ENCODE measurements at regions not wholly inside any gene's neighbourhood (a gene's known extent, or its start where the extent isn't known, plus 50 kb on each side); places are given as distances from the start of the nearest gene placed in this dataset.
A peak's percentile ranks its signal among the peaks of the same experiment; 100 is the strongest.

DNA sequence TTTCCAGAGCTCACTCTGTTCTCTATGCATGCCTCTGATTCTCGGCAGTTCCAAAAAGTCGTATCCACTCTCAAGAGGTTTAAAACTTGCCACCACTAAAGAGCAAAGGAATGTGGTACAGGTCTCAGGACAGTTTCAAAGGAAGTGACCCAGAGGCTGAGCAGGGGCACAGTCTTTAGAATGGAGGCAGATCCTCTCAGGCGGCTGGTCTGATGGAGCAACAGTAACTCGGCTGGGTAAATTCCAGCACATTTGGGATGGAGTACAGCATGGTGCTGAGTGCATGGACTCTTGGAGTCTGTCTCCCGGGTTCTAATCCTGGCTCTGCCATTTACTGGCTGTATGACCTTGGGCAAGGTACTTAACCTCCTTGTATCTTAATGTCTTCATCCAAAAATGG, 88.1 kb upstream of the BACH2 start:
- H2AFZ ChIP-seq (ENCODE audit: low read length) = peak overlapping the region; percentile 23; the same call in 1 of the 2 replicates
- H3F3A ChIP-seq (ENCODE audit: low read depth) = no peaks in the 10 kb centered on the region
- H3K4me2 ChIP-seq (ENCODE audit: low read depth, low read length, poor library complexity, severe bottlenecking) = peak overlapping the region; percentile 50
- H3K79me2 ChIP-seq (ENCODE audit: insufficient read depth, low read length) = no peaks in the 10 kb centered on the region
- no peak overlapping the region for H3K4me3 ChIP-seq (ENCODE audit: low read length, poor library complexity, severe bottlenecking)
- no peaks in the 10 kb centered on the region for H3K9me3 ChIP-seq (ENCODE audit: insufficient read depth, low read depth, low read length)
- H3K36me3 ChIP-seq (ENCODE audit: insufficient read depth, low read length) = no peaks in the 10 kb centered on the region
- H3K9ac ChIP-seq (ENCODE audit: low read depth, low read length, poor library complexity, severe bottlenecking) = peak overlapping the region; percentile 15
- no peaks in the 10 kb centered on the region for H3K9me2 ChIP-seq (replicated peaks; ENCODE audit: low read depth, low read length)
- H4K20me1 ChIP-seq (ENCODE audit: insufficient read depth, low read length, poor library complexity, severe bottlenecking) = no peaks in the 10 kb centered on the region
- no peaks in the 10 kb centered on the region for H3K27me3 ChIP-seq (ENCODE audit: insufficient read depth, low read length, poor library complexity, severe bottlenecking)
- TF ChIP-seq, protein P1, sequence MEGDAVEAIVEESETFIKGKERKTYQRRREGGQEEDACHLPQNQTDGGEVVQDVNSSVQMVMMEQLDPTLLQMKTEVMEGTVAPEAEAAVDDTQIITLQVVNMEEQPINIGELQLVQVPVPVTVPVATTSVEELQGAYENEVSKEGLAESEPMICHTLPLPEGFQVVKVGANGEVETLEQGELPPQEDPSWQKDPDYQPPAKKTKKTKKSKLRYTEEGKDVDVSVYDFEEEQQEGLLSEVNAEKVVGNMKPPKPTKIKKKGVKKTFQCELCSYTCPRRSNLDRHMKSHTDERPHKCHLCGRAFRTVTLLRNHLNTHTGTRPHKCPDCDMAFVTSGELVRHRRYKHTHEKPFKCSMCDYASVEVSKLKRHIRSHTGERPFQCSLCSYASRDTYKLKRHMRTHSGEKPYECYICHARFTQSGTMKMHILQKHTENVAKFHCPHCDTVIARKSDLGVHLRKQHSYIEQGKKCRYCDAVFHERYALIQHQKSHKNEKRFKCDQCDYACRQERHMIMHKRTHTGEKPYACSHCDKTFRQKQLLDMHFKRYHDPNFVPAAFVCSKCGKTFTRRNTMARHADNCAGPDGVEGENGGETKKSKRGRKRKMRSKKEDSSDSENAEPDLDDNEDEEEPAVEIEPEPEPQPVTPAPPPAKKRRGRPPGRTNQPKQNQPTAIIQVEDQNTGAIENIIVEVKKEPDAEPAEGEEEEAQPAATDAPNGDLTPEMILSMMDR (conservative IDR thresholded peaks at IDR 0.05; ENCODE audit: low read length) = no peak
- TF ChIP-seq EZH2phosphoT487 (IDR thresholded peaks at IDR 0.05; ENCODE audit: borderline replicate concordance) = no peak
- H3K4me1 ChIP-seq (ENCODE audit: insufficient read depth, low read length, poor library complexity, severe bottlenecking) = peaks cover 50% of the 10 kb centered on the region

- Histone ChIP-seq H2AFZ (ENCODE audit: low read length) (peak overlapping the region; percentile 49; the same call in 1 of the 2 replicates), H3K4me2 (ENCODE audit: low read depth, low read length, poor library complexity, severe bottlenecking) (peak overlapping the region; percentile 48), H3K9ac (ENCODE audit: low read depth, low read length, poor library complexity, severe bottlenecking) (peak overlapping the region; percentile 38), H3F3A (ENCODE audit: low read depth) (no peaks in the 10 kb centered on the region), H3K9me3 (ENCODE audit: insufficient read depth, low read depth, low read length) (no peaks in the 10 kb centered on the region), H3K9me2 (replicated peaks; ENCODE audit: low read depth, low read length) (no peaks in the 10 kb centered on the region), H3K4me1 (ENCODE audit: insufficient read depth, low read length, poor library complexity, severe bottlenecking) (peaks cover 47% of the 10 kb centered on the region), H3K27me3 (ENCODE audit: insufficient read depth, low read length, poor library complexity, severe bottlenecking) (no peaks in the 10 kb centered on the region), H4K20me1 (ENCODE audit: insufficient read depth, low read length, poor library complexity, severe bottlenecking) (no peaks in the 10 kb centered on the region), H3K36me3 (ENCODE audit: insufficient read depth, low read length) (no peaks in the 10 kb centered on the region), H3K4me3 (ENCODE audit: low read length, poor library complexity, severe bottlenecking) (peak overlapping the region; percentile 25), H3K79me2 (ENCODE audit: insufficient read depth, low read length) (no peaks in the 10 kb centered on the region)
- no peak for TF ChIP-seq EZH2phosphoT487 (IDR thresholded peaks at IDR 0.05; ENCODE audit: borderline replicate concordance)
- TF ChIP-seq, protein P1 (conservative IDR thresholded peaks at IDR 0.05; ENCODE audit: low read length) = no peak
Measured at GRCh38 chr6:90383196-90383822, 86.7 kb upstream of the BACH2 start.

DNA sequence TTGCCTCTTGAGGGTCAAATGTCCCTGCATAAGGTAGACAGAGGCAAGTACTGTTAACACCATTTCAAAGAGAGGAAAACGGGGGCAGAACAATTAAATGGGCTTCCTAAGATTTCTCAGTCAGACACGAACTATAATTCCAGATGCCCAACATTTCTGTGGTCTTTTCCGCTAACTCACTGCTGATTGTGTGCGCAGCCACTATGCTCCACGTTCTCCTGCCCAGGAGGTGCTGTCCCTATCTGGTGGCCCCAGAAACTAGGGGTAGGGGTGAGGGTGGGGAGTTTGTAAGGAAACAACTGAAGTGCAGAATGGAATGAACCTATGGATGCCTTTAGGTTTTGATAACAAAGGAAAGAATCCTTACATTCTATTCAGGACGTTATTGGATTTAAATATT, 86.1 kb upstream of the BACH2 start:
- no peaks in the 10 kb centered on the region for H3K79me2 ChIP-seq (ENCODE audit: insufficient read depth, low read length)

More for the DNA sequence above, 86.1 kb upstream of the BACH2 start:
- no peaks in the 10 kb centered on the region for H4K20me1 ChIP-seq (ENCODE audit: insufficient read depth, low read length, poor library complexity, severe bottlenecking)
- H3K9ac ChIP-seq (ENCODE audit: low read depth, low read length, poor library complexity, severe bottlenecking) = peak overlapping the region; percentile 38
- no peaks in the 10 kb centered on the region for H3F3A ChIP-seq (ENCODE audit: low read depth)
- H3K9me3 ChIP-seq (ENCODE audit: insufficient read depth, low read depth, low read length) = no peaks in the 10 kb centered on the region
- TF ChIP-seq, protein P1 (conservative IDR thresholded peaks at IDR 0.05; ENCODE audit: low read length) = peak; percentile 25; the same call in 1 of the 2 replicates
- TF ChIP-seq EZH2phosphoT487 (IDR thresholded peaks at IDR 0.05; ENCODE audit: borderline replicate concordance) = no peak
- peak overlapping the region; percentile 5 for H3K4me3 ChIP-seq (ENCODE audit: low read length, poor library complexity, severe bottlenecking)
- peak overlapping the region; percentile 48 for H3K4me2 ChIP-seq (ENCODE audit: low read depth, low read length, poor library complexity, severe bottlenecking)
- H2AFZ ChIP-seq (ENCODE audit: low read length) = peak overlapping the region; percentile 49; the same call in 1 of the 2 replicates
- H3K4me1 ChIP-seq (ENCODE audit: insufficient read depth, low read length, poor library complexity, severe bottlenecking) = peaks cover 42% of the 10 kb centered on the region
- no peaks in the 10 kb centered on the region for H3K9me2 ChIP-seq (replicated peaks; ENCODE audit: low read depth, low read length)
- no peaks in the 10 kb centered on the region for H3K36me3 ChIP-seq (ENCODE audit: insufficient read depth, low read length)
- no peaks in the 10 kb centered on the region for H3K27me3 ChIP-seq (ENCODE audit: insufficient read depth, low read length, poor library complexity, severe bottlenecking)
